HG03103 (cell line): ENCODE measurements at regions not wholly inside any gene's neighbourhood (a gene's known extent, or its start where the extent isn't known, plus 50 kb on each side); places are given as distances from the start of the nearest gene placed in this dataset.
"Not testable (repeated sequence)": the region's sequence is repeated elsewhere in the genome, so short reads cannot be mapped to it uniquely, and the experiment has no call there.

Source experiments
- ATAC-seq: cut with Tn5 transposase; IDR thresholded peaks from one replicate; pipeline ENCODE4 v1.9.1; 2021; ENCODE audit warnings: low read depth; ENCODE audit not compliant: unreplicated experiment

- ATAC-seq, result no peak
These were observed 52.7 kb upstream of the PLA2G4A start for GRCh38 chr1:186775881-186776560.

DNA sequence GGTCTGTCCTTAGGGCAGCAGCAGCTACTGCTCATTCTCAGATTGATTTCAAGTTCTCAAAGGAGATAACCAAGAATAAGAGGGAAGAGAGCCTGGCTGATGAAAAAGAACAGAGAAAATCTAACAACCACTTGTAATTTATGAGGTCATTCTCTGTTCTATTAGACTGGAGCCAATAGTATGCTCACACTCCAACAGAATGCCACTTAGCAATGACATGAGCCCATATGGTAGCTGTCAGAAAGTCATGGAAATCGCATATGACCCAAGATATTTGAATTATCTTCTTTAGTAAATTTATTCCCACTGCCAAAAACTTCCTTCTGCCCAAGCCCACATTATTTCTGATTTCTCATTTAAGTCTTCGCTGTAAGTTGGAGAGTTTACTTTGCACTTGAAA lies 53.7 kb upstream of the PLA2G4A start:
- ATAC-seq, result no peak

- no peak for ATAC-seq
These were observed 56.5 kb upstream of the PLA2G4A start for GRCh38 chr1:186772228-186772627.

- ATAC-seq, result no peak
These were observed 58.3 kb upstream of the PLA2G4A start for GRCh38 chr1:186770421-186770820.

GRCh38 chr1:186768906-186769305 lies 59.8 kb upstream of the PLA2G4A start:
- ATAC-seq, result peak; percentile 92

DNA sequence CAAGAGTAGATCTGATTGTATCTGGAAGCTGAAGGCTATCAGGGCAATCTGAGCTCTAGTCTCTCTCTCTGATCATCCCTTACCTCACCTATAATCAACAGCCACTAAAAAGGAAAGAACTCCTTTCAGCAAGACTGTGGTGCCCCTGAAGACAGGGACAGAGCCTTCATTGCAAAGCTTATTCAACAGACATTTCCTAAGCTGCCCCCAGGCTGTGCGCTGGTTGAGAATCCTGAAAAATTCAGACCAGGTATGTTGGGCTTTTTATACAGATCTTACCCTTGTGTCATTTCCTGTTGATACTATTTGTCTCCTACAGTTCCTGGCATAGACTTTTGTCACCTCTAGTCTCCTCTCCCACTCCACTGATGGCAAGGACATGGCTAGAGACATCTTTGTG lies 63.3 kb upstream of the PLA2G4A start:
- no peak for ATAC-seq

DNA sequence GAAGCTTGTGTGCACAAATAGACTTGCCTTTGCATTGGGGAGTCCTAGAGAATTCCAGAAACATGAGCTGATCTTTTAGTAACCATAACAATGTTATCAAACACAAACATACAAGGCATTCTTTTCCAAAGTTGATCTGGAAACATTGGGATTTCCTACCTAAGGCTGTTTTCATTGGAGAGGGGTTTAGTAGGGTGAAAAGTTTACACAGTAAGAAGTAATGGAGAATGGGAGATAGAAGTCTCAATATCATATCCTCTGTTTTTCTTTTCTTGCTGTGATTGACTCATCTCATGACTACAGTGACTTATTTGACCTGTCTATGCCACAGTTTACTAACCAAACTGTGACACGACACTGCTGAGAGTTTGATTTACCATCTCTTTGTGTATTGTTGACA lies 65.6 kb upstream of the PLA2G4A start:
- ATAC-seq, result peak; percentile 62

DNA sequence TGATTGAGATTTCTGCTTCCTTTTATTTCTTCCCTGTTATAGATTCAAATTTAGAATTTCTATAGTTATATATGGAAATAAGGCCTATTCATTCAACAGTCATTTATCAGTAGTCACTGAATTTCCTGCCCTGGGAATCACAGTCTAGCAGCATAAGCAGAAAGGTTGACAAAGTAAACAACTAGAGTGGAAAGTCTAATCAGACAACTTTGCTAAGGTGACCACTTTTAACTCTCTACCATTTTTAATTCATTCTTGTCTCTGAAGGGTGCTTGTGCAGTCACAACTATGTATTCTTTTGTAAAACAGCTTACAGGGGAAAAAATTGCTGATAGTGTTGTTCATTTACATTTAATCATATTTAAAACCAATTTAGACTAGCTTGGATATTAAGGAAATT lies 66.1 kb upstream of the PLA2G4A start:
- no peak for ATAC-seq

- ATAC-seq, result no peak
These were observed 67.4 kb upstream of the PLA2G4A start for GRCh38 chr1:186761358-186761757.

- ATAC-seq, result no peak
These were observed 68.3 kb upstream of the PLA2G4A start for GRCh38 chr1:186760446-186760845.

GRCh38 chr1:186758896-186759606 lies 69.7 kb upstream of the PLA2G4A start:
- ATAC-seq, result not testable (repeated sequence)

DNA sequence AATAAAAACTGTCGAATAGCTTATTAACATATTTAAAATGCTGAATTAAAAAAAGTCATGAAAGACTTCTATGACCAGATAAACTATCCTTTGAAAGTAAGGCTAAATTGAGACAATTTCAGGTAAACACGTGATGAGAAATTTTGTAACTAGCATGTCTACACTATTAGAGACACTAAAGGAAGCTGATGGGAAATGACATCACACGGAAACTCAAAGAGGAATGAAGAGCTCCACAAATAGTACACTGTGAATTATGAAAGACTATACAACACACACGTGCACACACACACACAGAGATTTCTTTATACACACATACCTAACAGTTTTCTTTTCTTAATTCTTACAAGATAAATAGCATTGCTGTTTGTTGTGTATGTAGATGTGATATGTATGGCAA lies 70.9 kb upstream of the PLA2G4A start:
- ATAC-seq, result no peak

GRCh38 chr1:186754542-186755145 lies 74.1 kb upstream of the PLA2G4A start:
- ATAC-seq, result no peak

GRCh38 chr1:186753241-186753640 lies 73.0 kb upstream of the PTGS2 start:
- ATAC-seq, result no peak

DNA sequence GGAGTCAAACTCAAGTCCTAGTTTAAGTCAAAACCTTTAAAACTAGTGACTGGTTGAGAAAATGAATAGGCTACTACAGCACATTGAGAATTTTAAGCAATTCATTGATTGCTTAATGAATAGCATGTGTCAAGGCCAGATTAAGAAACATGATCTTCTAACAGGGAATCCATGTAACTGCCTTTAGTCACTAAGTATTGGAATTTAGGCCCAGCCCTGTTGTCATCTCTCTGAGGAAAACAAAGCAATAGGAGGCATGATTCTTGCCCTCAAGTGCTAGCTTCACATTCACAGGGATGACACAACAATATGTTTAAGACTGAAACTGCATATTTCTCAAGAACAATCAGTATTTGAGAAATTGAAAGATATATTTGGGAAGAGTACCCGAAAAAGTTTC lies 70.0 kb upstream of the PTGS2 start:
- no peak for ATAC-seq

DNA sequence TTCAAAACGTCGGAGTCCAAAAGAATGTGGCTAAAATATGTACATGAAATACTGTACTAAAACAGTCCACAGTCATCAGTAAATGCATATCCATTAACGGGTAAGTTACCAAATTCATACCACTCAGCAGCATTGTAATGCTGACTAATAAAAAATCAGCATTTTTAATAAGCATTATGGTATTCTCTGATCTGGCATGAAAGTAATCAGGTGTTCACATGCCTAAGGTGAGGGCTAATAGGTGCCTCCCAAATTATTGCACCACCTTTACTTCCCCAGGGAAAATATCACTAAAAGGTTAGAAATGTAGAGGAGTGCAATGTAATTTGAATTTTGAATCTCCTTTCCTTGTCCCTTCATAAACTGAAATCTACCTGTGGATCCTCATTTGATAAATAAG lies 69.6 kb upstream of the PTGS2 start:
- no peak for ATAC-seq

DNA sequence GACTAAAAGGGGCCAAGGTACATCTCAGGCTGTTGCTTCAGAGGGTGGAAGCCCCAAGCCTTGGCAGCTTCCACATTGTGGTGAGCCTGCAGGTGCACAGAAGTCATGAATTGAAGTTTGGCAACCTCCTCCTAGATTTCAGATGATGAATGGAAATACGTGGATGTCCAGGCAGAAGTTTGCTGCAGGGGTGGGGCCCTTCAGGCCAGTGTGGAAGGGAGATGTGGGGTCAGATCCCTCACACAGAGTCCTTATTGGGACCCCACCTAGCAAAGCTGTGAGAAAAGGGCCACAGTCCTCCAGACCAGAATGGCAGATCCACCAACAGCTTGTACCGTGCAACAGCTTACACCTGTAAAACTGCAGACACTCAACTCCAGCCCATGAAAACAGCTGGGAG lies 67.4 kb upstream of the PTGS2 start:
- ATAC-seq, result no peak

- ATAC-seq, result no peak
These were observed 65.4 kb upstream of the PTGS2 start for GRCh38 chr1:186745531-186746146.

- ATAC-seq, result no peak
These were observed 61.4 kb upstream of the PTGS2 start for GRCh38 chr1:186741640-186742039.

DNA sequence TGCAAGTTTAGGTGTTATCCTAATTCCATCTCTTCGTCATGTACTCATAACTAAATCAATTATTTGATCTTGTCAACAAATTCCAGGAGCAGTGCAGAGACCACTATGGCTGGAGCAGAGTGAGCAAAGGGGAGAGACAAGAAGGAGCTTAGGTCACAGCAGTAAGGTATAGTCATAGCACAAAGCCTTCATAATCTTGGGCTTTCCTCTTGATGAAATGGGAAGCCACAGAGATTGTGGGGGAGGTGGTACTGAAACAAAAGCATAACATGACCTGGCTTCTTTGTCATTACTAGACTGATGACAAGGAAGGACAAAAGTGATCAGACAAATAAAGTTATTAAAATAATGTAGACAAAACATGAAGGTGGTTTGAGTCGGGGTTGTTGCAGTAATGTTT lies 60.1 kb upstream of the PTGS2 start:
- no peak for ATAC-seq

DNA sequence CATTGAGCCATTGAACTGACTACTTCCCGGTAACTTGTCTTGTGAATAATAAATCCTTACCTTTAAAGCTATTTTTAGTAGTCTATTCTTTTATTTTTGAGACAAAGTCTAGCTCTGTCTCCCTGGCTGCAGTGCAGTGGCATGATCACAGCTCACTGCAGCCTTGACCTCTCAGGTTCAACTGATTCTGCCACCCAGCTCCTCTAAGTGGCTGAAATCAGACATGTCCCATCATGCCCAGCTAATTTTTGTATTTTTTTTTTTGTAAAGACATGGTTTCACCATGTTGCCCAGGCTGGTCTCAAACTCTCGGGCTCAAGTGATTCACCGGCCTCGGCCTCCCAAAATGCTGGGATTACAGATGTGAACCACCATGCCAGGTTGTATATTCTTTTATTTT lies 59.3 kb upstream of the PTGS2 start:
- no peak for ATAC-seq

GRCh38 chr1:186738926-186739325 lies 58.7 kb upstream of the PTGS2 start:
- peak; percentile 87 for ATAC-seq
